Esophagus squamous epithelium (tissue), 4 donors: ENCODE measurements at regions not wholly inside any gene's neighbourhood (a gene's known extent, or its start where the extent isn't known, plus 50 kb on each side); places are given as distances from the start of the nearest gene placed in this dataset.

ENCODE experiments used
- CTCF ChIP-seq, 6 experiments: fragments of 450-650 bp in 4 of 6; fragments of 200-600 bp in 2 of 6; sonication (generic) in 2 of 6; IDR thresholded peaks; one replicate each; pipeline ENCODE4 v1.5.1; 2016 to 2019; ENCODE audit warnings: antibody characterized with exemption in 6 of 6, mild to moderate bottlenecking in 4 of 6, moderate library complexity in 4 of 6
- POLR2A ChIP-seq, 4 donors: fragments of 450-650 bp; IDR thresholded peaks; one replicate each; pipeline ENCODE4 v1.6.1; 2017; ENCODE audit warnings: antibody characterized with exemption in 4 of 4, mild to moderate bottlenecking in 4 of 4, moderate library complexity in 3 of 4

- TF ChIP-seq CTCF (IDR thresholded peaks at IDR 0.05) = no peak
- TF ChIP-seq POLR2A (IDR thresholded peaks at IDR 0.05) = no peak
Measured at GRCh38 chr14:80325112-80325511, 113.8 kb upstream of the DIO2 start.
